ENCODE measurements at regions not wholly inside any gene's neighbourhood (a gene's known extent, or its start where the extent isn't known, plus 50 kb on each side); places are given as distances from the start of the nearest gene placed in this dataset.

DNA sequence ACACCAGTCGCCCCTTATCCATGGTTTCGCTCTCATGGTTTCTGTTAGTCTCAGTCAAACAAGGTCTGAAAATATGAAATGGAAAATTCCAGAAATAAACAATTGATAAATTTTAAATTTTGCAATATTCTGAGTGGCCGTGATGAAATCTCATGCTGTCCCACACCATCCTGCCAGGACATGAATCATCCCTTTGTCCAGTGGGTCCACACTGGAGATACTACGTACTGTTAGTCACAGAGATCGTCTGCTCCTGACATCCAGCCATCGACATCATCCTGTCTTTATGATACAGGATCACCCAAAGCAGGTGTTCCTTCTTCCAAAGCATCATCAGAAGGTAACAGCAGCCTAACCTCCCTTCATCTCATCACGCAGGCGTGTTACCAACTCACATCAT lies 76.5 kb upstream of the MSX1 start:
- RAD21 ChIA-PET (ENCODE audit: unreplicated experiment): no interaction called here
- no TSS peak for BruUV-seq (replicated peaks)
- no peak for FAIRE-seq

GRCh38 chr4:4781936-4782707 lies 77.3 kb upstream of the MSX1 start:
- ChIA-PET SMC1A (ENCODE audit: uncharacterized antibody, unreplicated experiment) (interaction anchor here (1.5 kb wide), 1 partner anchor 296 kb away, joined by 3 read pairs; no protein-coding TSS in a partner anchor), CTCF (no interaction called here), POLR2A (no interaction called here), RAD21 (ENCODE audit: unreplicated experiment) (no interaction called here)
- H3K4me1 ChIP-seq (ENCODE audit: control insufficient read depth, insufficient read depth, low read length): no peaks in the 10 kb centered on the region
- ATAC-seq (no peak), FAIRE-seq (no peak), DNase-seq (ENCODE audit: low read depth, low spot score) (no peak)
- no peak overlapping the region for H3K4me3 ChIP-seq
- intact Hi-C loops (cut with micrococcal nuclease; ENCODE audit: unreplicated experiment): no loop called here
- WGBS (ENCODE audit: insufficient coverage, insufficient replicate concordance, low lambda C conversion rate, missing lambda C conversion rate): 58% methylated on average over 14 of the region's 14 CpGs
- in situ Hi-C loops (cut with MboI): no loop called here
- no peaks in the 10 kb centered on the region for H3K79me2 ChIP-seq (ENCODE audit: control insufficient read depth, insufficient read depth, low read length)
- no peak overlapping the region for H3K4me2 ChIP-seq (ENCODE audit: control insufficient read depth, insufficient read depth)
- no peaks in the 10 kb centered on the region; the same call in 2 of the 3 replicates for H3K9me3 ChIP-seq (replicated peaks; ENCODE audit: control insufficient read depth, insufficient read depth, low read length)
- no TSS peak for BruUV-seq (replicated peaks)
- TF ChIP-seq, protein P1, sequence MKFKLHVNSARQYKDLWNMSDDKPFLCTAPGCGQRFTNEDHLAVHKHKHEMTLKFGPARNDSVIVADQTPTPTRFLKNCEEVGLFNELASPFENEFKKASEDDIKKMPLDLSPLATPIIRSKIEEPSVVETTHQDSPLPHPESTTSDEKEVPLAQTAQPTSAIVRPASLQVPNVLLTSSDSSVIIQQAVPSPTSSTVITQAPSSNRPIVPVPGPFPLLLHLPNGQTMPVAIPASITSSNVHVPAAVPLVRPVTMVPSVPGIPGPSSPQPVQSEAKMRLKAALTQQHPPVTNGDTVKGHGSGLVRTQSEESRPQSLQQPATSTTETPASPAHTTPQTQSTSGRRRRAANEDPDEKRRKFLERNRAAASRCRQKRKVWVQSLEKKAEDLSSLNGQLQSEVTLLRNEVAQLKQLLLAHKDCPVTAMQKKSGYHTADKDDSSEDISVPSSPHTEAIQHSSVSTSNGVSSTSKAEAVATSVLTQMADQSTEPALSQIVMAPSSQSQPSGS (IDR thresholded peaks at IDR 0.05; ENCODE audit: low read length): no peak
- no peak for TF ChIP-seq ZNF207 (IDR thresholded peaks at IDR 0.05; ENCODE audit: borderline replicate concordance)
- no peak overlapping the region for H3K27ac ChIP-seq (ENCODE audit: control insufficient read depth, insufficient read depth)
- H3K9ac ChIP-seq (ENCODE audit: control insufficient read depth, insufficient read depth, low read length): no peak overlapping the region
- H3K36me3 ChIP-seq (ENCODE audit: control insufficient read depth in 2 of 2, insufficient read depth in 2 of 2, low read length in 1 of 2): no peaks in the 10 kb centered on the region
- no peaks in the 10 kb centered on the region for H3K27me3 ChIP-seq (replicated peaks in 1 of 2; ENCODE audit: control insufficient read depth in 2 of 2, insufficient read depth in 2 of 2, low read length in 1 of 2)
- no peak overlapping the region for H2AFZ ChIP-seq (ENCODE audit: control insufficient read depth, low read depth, low read length)
- no peaks in the 10 kb centered on the region for H4K20me1 ChIP-seq (ENCODE audit: control insufficient read depth, insufficient read depth)

More for the DNA sequence above, 76.5 kb upstream of the MSX1 start:
- H3K4me3 ChIP-seq: no peak overlapping the region
- ChIA-PET CTCF (no interaction called here), POLR2A (no interaction called here), SMC1A (ENCODE audit: uncharacterized antibody, unreplicated experiment) (no interaction called here)
- H3K9me3 ChIP-seq (replicated peaks; ENCODE audit: control insufficient read depth, insufficient read depth, low read length): no peaks in the 10 kb centered on the region; the same call in 1 of the 3 replicates
- no peaks in the 10 kb centered on the region for H4K20me1 ChIP-seq (ENCODE audit: control insufficient read depth, insufficient read depth)
- in situ Hi-C loops (cut with MboI): no loop called here
- no peaks in the 10 kb centered on the region for H3K4me1 ChIP-seq (ENCODE audit: control insufficient read depth, insufficient read depth, low read length)
- TF ChIP-seq ATF3 (IDR thresholded peaks at IDR 0.05; ENCODE audit: borderline replicate concordance, extremely low read depth, low read depth, low read length) (no peak), WRNIP1 (IDR thresholded peaks at IDR 0.05; ENCODE audit: borderline replicate concordance, low read depth, low read length) (no peak), ZZZ3 (IDR thresholded peaks at IDR 0.05; ENCODE audit: control insufficient read depth, insufficient read length, low read depth) (no peak), LARP7 (IDR thresholded peaks at IDR 0.05) (no peak)
- no peak overlapping the region for H3K9ac ChIP-seq (ENCODE audit: control insufficient read depth, insufficient read depth, low read length)
- DNase-seq (ENCODE audit: low read depth, low spot score): no peak
- H3K27me3 ChIP-seq (replicated peaks in 1 of 2; ENCODE audit: control insufficient read depth in 2 of 2, insufficient read depth in 2 of 2, low read length in 1 of 2): no peaks in the 10 kb centered on the region
- WGBS (ENCODE audit: insufficient coverage, insufficient replicate concordance, low lambda C conversion rate, missing lambda C conversion rate): 73% methylated on average over 8 of the region's 8 CpGs
- no peaks in the 10 kb centered on the region for H3K36me3 ChIP-seq (ENCODE audit: control insufficient read depth in 2 of 2, insufficient read depth in 2 of 2, low read length in 1 of 2)
- no peak overlapping the region for H2AFZ ChIP-seq (ENCODE audit: control insufficient read depth, low read depth, low read length)
- ATAC-seq: no peak
- no peak overlapping the region for H3K4me2 ChIP-seq (ENCODE audit: control insufficient read depth, insufficient read depth)
- intact Hi-C loops (cut with micrococcal nuclease; ENCODE audit: unreplicated experiment): no loop called here
- H3K27ac ChIP-seq (ENCODE audit: control insufficient read depth, insufficient read depth): no peak overlapping the region
- H3K79me2 ChIP-seq (ENCODE audit: control insufficient read depth, insufficient read depth, low read length): no peaks in the 10 kb centered on the region

All from GM12878 (cell line).